ENCODE measurements at regions not wholly inside any gene's neighbourhood (a gene's known extent, or its start where the extent isn't known, plus 50 kb on each side); places are given as distances from the start of the nearest gene placed in this dataset.
A peak's percentile ranks its signal among the peaks of the same experiment; 100 is the strongest.

- peaks cover 37% of the 10 kb centered on the region for H3K27me3 Mint-ChIP-seq (ENCODE audit: low read depth)
These were observed 334.1 kb downstream of the TEX29 start for GRCh38 chr13:111654531-111654930.

More at GRCh38 chr13:111654531-111654930, 334.1 kb downstream of the TEX29 start:
- TF ChIP-seq CTCF (conservative IDR thresholded peaks at IDR 0.05): no peak
- no CpG with 5 or more reads among the region's 8 CpGs for WGBS (ENCODE audit: extremely low coverage, insufficient read length, low lambda C conversion rate)
- no peak overlapping the region for H4K8ac ChIP-seq (replicated peaks; ENCODE audit: insufficient read length, low read depth, low read length)
- no peak overlapping the region for H2BK15ac ChIP-seq (ENCODE audit: low read depth, low read length)
- no peak overlapping the region for H2BK20ac ChIP-seq (ENCODE audit: low read depth, low read length, poor library complexity, severe bottlenecking)
- no peaks in the 10 kb centered on the region; the same call in 1 of the 2 replicates for H3K27me3 ChIP-seq (ENCODE audit: insufficient read depth, low read length)
- no peak overlapping the region for H4K91ac ChIP-seq (ENCODE audit: insufficient read length, low read depth, low read length)
- H2BK5ac ChIP-seq (ENCODE audit: insufficient read length, low read length): no peak overlapping the region
- no peak overlapping the region for H3K23ac ChIP-seq (ENCODE audit: insufficient read length, low read depth, low read length)
- Mint-ChIP-seq H3K9me3 (no peaks in the 10 kb centered on the region), H3K4me1 (peaks cover 23 to 24% of the 10 kb centered on the region in 2 experiments), H3K27ac (no peak overlapping the region; a peak in 1 of 7 replicates), H3K4me3 (no peak overlapping the region), H3K36me3 (ENCODE audit: insufficient read depth in 1 of 3, low read depth in 3 of 3) (no peaks in the 10 kb centered on the region; a peak in 1 of 7 replicates)
- no peaks in the 10 kb centered on the region for H3K79me2 ChIP-seq (ENCODE audit: insufficient read depth, low read length)
- no peaks in the 10 kb centered on the region for H4K20me1 ChIP-seq (ENCODE audit: control insufficient read depth, insufficient read depth, insufficient read length)
- H3K4me1 ChIP-seq (ENCODE audit: insufficient read depth, low read length): peaks cover 3% of the 10 kb centered on the region
- no peak overlapping the region for H2BK120ac ChIP-seq (ENCODE audit: low read depth, low read length, poor library complexity, severe bottlenecking)
- H2AK5ac ChIP-seq (ENCODE audit: insufficient read length, low read length): no peak overlapping the region
- H3K4me2 ChIP-seq (ENCODE audit: insufficient read depth, insufficient read length, low read length): no peak overlapping the region
- no peak overlapping the region for H2AFZ ChIP-seq (ENCODE audit: low read length)
- no peaks in the 10 kb centered on the region for H3K23me2 ChIP-seq (ENCODE audit: insufficient read length, low read depth, low read length, poor library complexity, severe bottlenecking)
- H3K9ac ChIP-seq (ENCODE audit: extremely low read depth, insufficient read length, low read length): no peak overlapping the region
- no peak overlapping the region for H3K18ac ChIP-seq (ENCODE audit: insufficient read length, low read depth, low read length)
- peak; percentile 15 for DNase-seq
- H3K79me1 ChIP-seq (ENCODE audit: insufficient read depth, low read depth, low read length, poor library complexity, severe bottlenecking): no peaks in the 10 kb centered on the region
- no peak overlapping the region for H4K5ac ChIP-seq (ENCODE audit: insufficient read length, low read depth, low read length)
- H3K56ac ChIP-seq (ENCODE audit: insufficient read length, low read depth, low read length): no peak overlapping the region
- no peak overlapping the region for H3K14ac ChIP-seq (ENCODE audit: insufficient read depth, low read length)
- H3T11ph ChIP-seq (ENCODE audit: low read length): no peak overlapping the region
- no peak overlapping the region for H3K27ac ChIP-seq (ENCODE audit: insufficient read length, low read depth, low read length)
- no peak overlapping the region for H3K4ac ChIP-seq (ENCODE audit: low read depth, low read length)
- H2BK12ac ChIP-seq (ENCODE audit: insufficient read length, low read depth, low read length): no peak overlapping the region
- no peaks in the 10 kb centered on the region for H3K9me3 ChIP-seq (ENCODE audit: control insufficient read depth, low read depth, low read length)
